GM13976 (cell line): ENCODE measurements at regions not wholly inside any gene's neighbourhood (a gene's known extent, or its start where the extent isn't known, plus 50 kb on each side); places are given as distances from the start of the nearest gene placed in this dataset.

Experiments
- DNase-seq: peaks from one replicate; pipeline ENCODE4 v3.0.0; 2012; ENCODE audit warnings: low spot score
- CTCF ChIP-seq: IDR thresholded peaks from 2 replicates; pipeline ENCODE4 v1.5.1; 2012; ENCODE audit warnings: borderline replicate concordance, mild to moderate bottlenecking; ENCODE audit not compliant: insufficient read depth; ENCODE audit errors: extremely low read depth, missing control alignments, control extremely low read depth
- in situ Hi-C: fragments of 300-500 bp; cut with MboI; formaldehyde crosslinking; loops from one replicate; pipeline ENCODE4 v1.12.0; 2022; ENCODE audit warnings: low sequenced_read_pairs, mixed read lengths, inconsistent platforms; ENCODE audit not compliant: unreplicated experiment

DNA sequence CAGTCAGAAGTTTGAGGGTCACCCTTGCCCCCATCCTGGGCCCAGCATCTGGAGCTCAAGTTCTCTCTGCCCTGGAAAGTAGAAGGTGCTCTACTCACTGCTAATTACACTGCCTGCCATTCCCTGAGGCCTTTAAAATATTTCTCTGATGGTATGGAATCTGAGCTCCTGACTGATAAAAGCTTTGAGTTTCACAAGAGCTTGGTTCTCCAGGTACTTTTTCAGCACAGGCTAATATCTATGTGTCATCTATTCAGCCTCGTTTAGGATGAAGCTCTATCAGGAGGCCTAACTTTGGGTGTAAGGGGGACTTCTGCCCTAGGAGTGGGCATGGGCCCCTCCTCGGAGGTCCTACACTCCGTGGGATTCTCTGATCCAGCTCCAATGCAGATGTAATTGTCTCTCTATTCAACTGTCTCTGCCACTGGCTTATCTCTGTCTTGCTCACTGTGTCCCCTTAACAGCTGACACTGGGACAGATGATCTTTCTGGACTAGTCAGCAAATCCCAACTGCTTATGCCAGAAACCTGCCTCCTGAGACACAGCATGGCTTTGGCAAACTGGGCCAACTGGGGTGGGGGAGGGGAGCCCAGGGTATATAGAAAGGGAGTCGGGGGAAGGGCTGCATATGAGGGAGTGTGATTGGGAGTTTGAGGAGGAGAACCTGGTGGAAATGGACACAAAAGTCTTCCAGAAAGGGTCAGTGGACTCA lies 104.2 kb upstream of the GADD45A start:
- in situ Hi-C loops: no loop called here
- no peak for DNase-seq
- TF ChIP-seq CTCF: no peak

DNA sequence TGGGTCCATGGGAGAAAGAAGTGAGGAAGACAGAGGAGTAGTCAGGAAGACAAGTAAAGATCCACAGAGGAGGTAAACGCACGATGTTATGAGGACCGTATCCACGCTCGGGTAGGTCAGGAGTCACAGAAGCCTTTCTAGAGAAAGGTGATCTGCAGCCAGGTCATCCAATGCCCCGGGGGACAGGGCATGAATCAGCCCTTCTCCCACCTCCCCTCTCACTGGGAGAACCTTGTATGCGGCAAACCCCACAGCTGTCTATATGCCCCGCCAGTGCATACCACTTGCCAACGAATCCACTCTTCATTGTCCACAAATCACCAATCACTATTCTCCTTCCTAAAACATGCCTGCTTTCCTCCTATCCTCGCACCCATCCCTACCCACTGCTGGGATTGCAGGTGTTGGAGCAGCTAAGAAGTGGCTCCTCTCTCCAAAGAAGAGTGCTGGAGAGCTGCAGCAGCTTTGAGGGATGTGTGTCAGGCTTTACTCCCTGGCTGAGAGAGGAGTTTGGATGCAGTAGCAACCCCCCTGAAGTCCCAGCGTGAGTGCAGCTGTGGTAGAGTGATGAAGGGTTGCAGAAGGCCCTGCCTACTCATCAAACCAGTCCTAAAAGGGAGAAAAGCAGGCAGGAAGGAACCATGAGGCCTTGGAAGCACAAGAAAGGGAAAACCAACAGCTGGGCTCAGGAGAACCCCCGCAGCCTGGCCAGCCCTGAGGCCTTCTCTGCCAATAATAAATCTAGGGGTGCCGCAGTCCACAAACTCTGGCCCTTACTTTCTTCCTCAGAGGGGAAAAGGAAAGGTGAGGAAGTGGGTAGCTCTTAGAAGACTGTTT lies 102.2 kb upstream of the GADD45A start:
- no peak for DNase-seq
- in situ Hi-C loops: no loop called here

DNA sequence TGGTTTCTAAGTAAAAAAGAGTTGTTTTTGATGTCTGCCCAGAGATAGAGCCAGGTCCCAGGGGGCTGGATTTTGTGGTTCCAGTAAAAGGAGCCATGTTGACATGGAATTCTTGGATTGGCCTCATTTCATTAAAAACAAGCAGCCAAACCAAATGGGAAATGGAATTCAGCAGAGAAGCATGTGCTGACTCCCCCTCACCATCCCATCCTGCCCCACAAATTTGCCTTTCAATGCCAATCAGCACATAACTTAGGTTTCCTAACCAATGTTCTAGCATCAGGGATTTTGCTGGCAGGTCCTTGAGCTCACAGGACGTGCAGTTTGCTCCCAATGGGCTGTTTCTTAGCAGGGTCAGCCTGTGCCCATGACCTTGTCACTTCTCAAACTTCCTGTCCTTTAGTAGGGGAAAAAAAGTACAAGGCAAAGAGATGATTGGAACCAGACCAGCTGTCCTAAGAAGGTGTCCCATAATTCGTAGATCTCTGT lies 101.5 kb upstream of the GADD45A start:
- no peak for TF ChIP-seq CTCF
- DNase-seq: no peak
- in situ Hi-C loops: no loop called here

More for the DNA sequence above, 102.2 kb upstream of the GADD45A start:
- no peak for TF ChIP-seq CTCF

GRCh38 chr1:67584938-67585337 lies 100.1 kb upstream of the GADD45A start:
- in situ Hi-C loops: no loop called here
- no peak for DNase-seq
- no peak for TF ChIP-seq CTCF

DNA sequence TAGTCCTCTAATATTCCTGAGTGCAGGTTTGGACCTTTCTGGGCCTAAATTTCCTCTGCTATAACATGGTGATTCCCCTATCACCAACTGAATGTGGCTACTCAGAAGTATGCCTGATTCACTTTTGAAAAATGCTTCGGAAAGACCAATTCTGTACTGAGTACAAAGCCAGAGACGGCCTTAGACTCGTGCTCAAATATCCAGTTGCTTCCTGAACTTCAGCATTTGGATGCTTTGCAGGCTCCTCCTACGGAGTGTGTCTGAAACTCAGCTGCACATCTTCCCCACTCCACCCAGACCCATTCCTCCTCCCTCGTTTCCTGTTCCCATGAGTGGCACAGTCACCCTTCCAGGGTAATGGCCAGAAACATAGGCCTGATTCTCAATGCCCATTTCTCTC lies 98.4 kb upstream of the GADD45A start:
- no peak for DNase-seq
- in situ Hi-C loops: no loop called here
- no peak for TF ChIP-seq CTCF

DNA sequence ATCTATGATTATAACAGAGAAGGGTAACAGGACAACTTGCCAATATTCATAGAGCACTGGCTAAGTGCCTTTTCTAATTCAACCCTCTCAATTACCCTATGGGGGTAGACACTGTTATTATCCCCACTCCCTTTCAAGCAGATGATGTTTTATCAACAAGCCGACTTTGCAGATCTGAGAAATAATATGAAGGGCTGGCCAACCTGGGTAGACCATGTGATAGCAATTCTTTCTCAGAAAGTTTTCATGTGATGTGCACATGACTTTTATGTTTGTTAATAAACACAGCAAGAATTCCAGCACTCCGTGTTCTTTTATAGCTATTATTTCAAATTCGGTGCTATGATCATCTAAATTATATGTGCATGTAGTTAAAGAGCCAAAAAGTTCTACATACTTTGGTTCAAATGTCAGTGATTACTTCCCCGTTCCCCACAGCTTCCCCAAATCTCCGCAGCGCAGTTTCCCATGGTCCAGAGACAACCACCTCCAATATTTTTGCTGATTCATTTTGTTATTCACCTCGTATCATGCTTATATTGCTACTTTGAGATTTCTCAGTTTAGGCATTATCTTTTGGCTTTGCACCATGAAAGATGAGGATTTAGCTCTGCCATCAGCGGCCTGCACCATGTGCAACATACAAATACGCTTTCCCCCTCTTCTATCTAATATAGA lies 96.7 kb upstream of the GADD45A start:
- TF ChIP-seq CTCF: no peak
- in situ Hi-C loops: no loop called here
- DNase-seq: no peak
